Neutrophil (primary cell): ENCODE measurements at regions not wholly inside any gene's neighbourhood (a gene's known extent, or its start where the extent isn't known, plus 50 kb on each side); places are given as distances from the start of the nearest gene placed in this dataset.

Experiments used
- H3K27ac ChIP-seq: fragments of 200-600 bp; sonication (generic); 2 replicates; pipeline ENCODE4 v1.5.1; 2016; ENCODE audit warnings: mild to moderate bottlenecking, moderate library complexity
- H3K27me3 ChIP-seq: fragments of 200-600 bp; sonication (generic); 2 replicates; pipeline ENCODE4 v1.6.0; 2016; ENCODE audit warnings: mild to moderate bottlenecking
- H3K36me3 ChIP-seq: fragments of 200-600 bp; sonication (generic); 2 replicates; pipeline ENCODE4 v1.5.1; 2017
- H3K4me1 ChIP-seq, 2 experiments: fragments of 200-600 bp in 1 of 2; sonication (generic) in 1 of 2; 1 replicate in 1 of 2; 2 replicates in 1 of 2; pipeline versions ENCODE4 v1.5.1 to v1.6.1; 2013 to 2016; ENCODE audit warnings: low read depth in 1 of 2, low read length in 1 of 2, mild to moderate bottlenecking in 1 of 2, moderate library complexity in 1 of 2; ENCODE audit not compliant: control insufficient read depth in 1 of 2, insufficient read depth in 1 of 2
- H3K4me3 ChIP-seq, 2 experiments: fragments of 200-600 bp in 1 of 2; sonication (generic) in 1 of 2; 1 replicate in 1 of 2; 2 replicates in 1 of 2; pipeline ENCODE4 v1.5.1; 2013 to 2016; ENCODE audit warnings: low read depth in 1 of 2, low read length in 1 of 2, mild to moderate bottlenecking in 1 of 2, moderate library complexity in 1 of 2
- H3K9me3 ChIP-seq: fragments of 200-600 bp; sonication (generic); 2 replicates; pipeline ENCODE4 v1.5.1; 2016
- TF ChIP-seq, protein P1 (sequence below): fragments of 200-600 bp; sonication (generic); IDR thresholded peaks from 2 replicates; pipeline ENCODE4 v1.5.1; 2016; ENCODE audit warnings: antibody characterized with exemption

DNA sequence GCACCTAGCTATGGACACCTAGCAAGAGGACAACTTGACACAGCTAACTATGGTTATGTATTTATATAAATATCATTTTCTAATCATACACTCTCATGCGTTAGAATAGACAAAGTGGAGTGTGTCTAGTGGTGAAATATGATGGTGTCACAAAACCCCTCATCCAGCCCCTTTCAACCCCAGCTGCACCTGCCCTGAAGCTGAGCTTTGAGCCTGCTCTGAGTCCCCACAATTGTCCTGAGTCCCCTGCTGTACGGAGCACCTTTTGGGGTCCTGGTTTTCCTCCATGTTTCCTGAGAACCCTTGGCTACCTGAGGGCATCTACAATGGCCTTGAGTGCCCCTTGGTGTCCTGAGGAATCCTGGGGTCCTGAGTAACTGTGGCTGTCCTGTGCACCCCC lies 1072.8 kb downstream of the TMEM121 start:
- H3K9me3 ChIP-seq = no peaks in the 10 kb centered on the region
- H3K27ac ChIP-seq = no peak overlapping the region
- H3K4me3 ChIP-seq = no peak overlapping the region
- no peaks in the 10 kb centered on the region for H3K36me3 ChIP-seq
- TF ChIP-seq, protein P1, sequence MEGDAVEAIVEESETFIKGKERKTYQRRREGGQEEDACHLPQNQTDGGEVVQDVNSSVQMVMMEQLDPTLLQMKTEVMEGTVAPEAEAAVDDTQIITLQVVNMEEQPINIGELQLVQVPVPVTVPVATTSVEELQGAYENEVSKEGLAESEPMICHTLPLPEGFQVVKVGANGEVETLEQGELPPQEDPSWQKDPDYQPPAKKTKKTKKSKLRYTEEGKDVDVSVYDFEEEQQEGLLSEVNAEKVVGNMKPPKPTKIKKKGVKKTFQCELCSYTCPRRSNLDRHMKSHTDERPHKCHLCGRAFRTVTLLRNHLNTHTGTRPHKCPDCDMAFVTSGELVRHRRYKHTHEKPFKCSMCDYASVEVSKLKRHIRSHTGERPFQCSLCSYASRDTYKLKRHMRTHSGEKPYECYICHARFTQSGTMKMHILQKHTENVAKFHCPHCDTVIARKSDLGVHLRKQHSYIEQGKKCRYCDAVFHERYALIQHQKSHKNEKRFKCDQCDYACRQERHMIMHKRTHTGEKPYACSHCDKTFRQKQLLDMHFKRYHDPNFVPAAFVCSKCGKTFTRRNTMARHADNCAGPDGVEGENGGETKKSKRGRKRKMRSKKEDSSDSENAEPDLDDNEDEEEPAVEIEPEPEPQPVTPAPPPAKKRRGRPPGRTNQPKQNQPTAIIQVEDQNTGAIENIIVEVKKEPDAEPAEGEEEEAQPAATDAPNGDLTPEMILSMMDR = no peak
- peaks cover 99% of the 10 kb centered on the region for H3K27me3 ChIP-seq
- H3K4me1 ChIP-seq = no peaks in the 10 kb centered on the region

DNA sequence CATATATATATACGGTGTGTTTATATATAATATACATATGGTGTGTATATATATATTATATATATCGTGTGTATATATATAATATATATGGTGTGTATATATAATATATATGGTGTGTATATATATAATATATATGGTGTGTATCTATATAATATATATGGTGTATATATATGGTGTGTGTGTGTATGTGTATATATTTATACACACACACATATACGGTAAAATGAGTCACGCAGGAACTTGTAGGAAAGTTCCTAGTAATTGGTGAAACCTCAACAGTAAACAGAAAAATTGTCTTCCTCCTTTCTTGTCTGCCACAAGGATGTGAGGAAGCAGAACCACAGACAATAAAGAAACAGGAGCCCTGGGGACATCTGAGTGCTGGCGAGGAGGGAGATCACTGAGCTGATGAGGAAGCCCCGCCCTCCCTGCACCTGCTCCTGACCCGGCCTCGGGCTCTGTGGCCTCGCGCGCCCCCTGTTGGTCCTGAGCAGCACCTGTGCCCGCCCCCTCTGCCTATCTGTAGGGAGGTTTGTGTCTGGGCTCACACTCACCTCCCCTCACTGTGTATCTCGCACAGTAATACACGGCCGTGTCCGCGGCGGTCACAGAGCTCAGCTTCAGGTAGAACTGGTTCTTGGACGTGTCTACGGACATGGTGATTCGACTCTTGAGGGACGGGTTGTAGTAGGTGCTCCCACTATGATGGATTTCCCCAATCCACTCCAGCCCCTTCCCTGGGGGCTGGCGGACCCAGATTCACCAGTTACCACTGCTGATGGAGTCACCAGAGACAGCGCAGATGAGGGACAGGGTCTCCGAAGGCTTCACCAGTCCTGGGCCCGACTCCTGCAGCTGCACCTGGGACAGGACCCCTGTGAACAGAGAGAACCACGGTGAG lies 1079.4 kb downstream of the TMEM121 start:
- no peaks in the 10 kb centered on the region for H3K36me3 ChIP-seq

DNA sequence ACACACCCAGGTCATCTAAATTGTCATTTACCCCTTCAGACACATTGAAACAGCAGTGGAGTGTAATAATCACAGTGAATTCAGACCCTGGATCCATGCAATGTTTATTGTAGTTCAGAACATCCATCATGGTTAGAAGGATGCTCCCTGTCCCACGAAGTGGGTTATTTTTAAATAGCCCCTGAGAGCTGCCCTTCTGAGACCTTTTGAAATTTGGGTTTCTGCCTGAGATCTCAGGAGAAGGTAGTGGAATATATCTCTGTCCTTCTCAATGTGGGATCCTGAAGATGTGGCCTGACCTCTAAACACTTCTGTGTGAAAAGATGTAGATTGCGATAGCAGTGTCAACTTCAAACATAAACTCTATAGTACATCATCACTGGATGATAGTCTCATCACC lies 1080.6 kb downstream of the TMEM121 start:
- peaks cover 33% of the 10 kb centered on the region for H3K27me3 ChIP-seq
- H3K36me3 ChIP-seq = no peaks in the 10 kb centered on the region
- no peak overlapping the region for H3K4me3 ChIP-seq
- no peak overlapping the region for H3K27ac ChIP-seq
- TF ChIP-seq, protein P1 = no peak
- H3K9me3 ChIP-seq = no peaks in the 10 kb centered on the region
- H3K4me1 ChIP-seq = peaks cover 16 to 31% of the 10 kb centered on the region in 2 experiments

More for the DNA sequence above, 1079.4 kb downstream of the TMEM121 start:
- Histone ChIP-seq H3K27me3 (peaks cover 44% of the 10 kb centered on the region), H3K27ac (no peak overlapping the region), H3K4me1 (peaks cover 16 to 31% of the 10 kb centered on the region in 2 experiments), H3K9me3 (no peaks in the 10 kb centered on the region), H3K4me3 (no peak overlapping the region)
- TF ChIP-seq, protein P1 = peak; percentile 62

DNA sequence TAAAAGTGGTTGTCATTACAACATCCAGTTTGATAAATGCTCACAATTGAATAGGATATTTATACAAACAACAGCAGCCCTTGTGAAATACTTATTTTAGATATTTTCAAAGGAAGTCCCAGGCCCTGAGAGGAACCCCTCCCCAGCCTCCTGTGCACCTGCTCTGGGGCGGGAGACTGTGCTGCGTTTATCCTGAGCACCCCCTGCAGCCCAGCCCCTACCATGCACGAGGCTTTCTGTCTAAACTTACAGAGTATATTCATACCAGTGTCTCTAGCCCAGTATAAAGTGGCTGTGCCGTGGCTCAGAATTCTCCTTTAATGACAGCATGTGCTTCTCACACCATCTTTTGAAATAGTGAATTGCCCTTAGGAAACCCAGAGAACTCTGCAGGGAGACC lies 1084.3 kb downstream of the TMEM121 start:
- Histone ChIP-seq H3K4me1 (peaks cover 16 to 30% of the 10 kb centered on the region in 2 experiments), H3K27ac (no peak overlapping the region), H3K36me3 (no peaks in the 10 kb centered on the region), H3K4me3 (no peak overlapping the region), H3K9me3 (no peaks in the 10 kb centered on the region), H3K27me3 (no peaks in the 10 kb centered on the region)
- TF ChIP-seq, protein P1 = no peak

DNA sequence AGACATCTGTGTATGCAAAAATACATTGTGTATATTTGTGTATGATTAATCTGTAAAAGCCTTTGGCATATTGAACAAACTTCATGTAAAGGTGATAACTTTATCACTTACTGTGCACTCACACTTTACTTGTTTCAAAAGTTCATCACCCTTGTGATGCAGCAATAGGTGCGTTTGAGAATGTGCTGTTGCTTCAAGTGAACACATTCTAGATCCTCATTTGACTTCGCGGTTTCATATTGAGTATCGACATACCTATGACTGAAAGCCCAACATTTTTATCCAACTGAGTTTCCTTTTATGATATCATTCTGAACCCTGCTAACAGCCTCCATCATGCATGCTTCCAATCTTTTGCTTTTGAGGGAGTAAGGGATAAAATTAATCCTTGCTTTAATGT lies 1086.9 kb downstream of the TMEM121 start:
- Histone ChIP-seq H3K4me3 (no peak overlapping the region), H3K27me3 (no peaks in the 10 kb centered on the region), H3K27ac (no peak overlapping the region), H3K4me1 (peaks cover 22 to 23% of the 10 kb centered on the region in 2 experiments), H3K36me3 (no peaks in the 10 kb centered on the region), H3K9me3 (no peaks in the 10 kb centered on the region)
- TF ChIP-seq, protein P1 = no peak
